GM21423 (cell line): ENCODE measurements at regions not wholly inside any gene's neighbourhood (a gene's known extent, or its start where the extent isn't known, plus 50 kb on each side); places are given as distances from the start of the nearest gene placed in this dataset.
A peak's percentile ranks its signal among the peaks of the same experiment; 100 is the strongest.

Experiments used
- ATAC-seq: cut with Tn5 transposase; IDR thresholded peaks from one replicate; pipeline ENCODE4 v1.9.1; 2021; ENCODE audit warnings: mild to moderate bottlenecking, moderate library complexity; ENCODE audit not compliant: unreplicated experiment

GRCh38 chr15:31472636-31473384, 146.2 kb downstream of the KLF13 start:
- peak; percentile 93 for ATAC-seq

- no peak for ATAC-seq
Measured at GRCh38 chr15:31473385-31474058, 146.9 kb downstream of the KLF13 start.

- no peak for ATAC-seq
Measured at GRCh38 chr15:31474059-31474868, 147.6 kb downstream of the KLF13 start.

- no peak for ATAC-seq
Measured at GRCh38 chr15:31476236-31476810, 149.7 kb downstream of the KLF13 start.

- ATAC-seq = no peak
Measured at GRCh38 chr15:31476866-31477265, 150.2 kb downstream of the KLF13 start.

- no peak for ATAC-seq
Measured at GRCh38 chr15:31477301-31477700, 150.7 kb downstream of the KLF13 start.

- no peak for ATAC-seq
Measured at GRCh38 chr15:31477851-31478701, 151.4 kb downstream of the KLF13 start.

GRCh38 chr15:31478702-31479221, 152.1 kb downstream of the KLF13 start:
- no peak for ATAC-seq

GRCh38 chr15:31480356-31481025, 153.9 kb downstream of the KLF13 start:
- ATAC-seq = no peak

- no peak for ATAC-seq
Measured at GRCh38 chr15:31481142-31481541, 154.5 kb downstream of the KLF13 start.

GRCh38 chr15:31482122-31482922, 155.7 kb downstream of the KLF13 start:
- ATAC-seq = no peak

- no peak for ATAC-seq
Measured at GRCh38 chr15:31483053-31483985, 156.7 kb downstream of the KLF13 start.

GRCh38 chr15:31483986-31484951, 157.6 kb downstream of the KLF13 start:
- ATAC-seq = no peak

- ATAC-seq = no peak
Measured at GRCh38 chr15:31484986-31485385, 158.4 kb downstream of the KLF13 start.

- ATAC-seq = no peak
Measured at GRCh38 chr15:31485431-31485830, 158.8 kb downstream of the KLF13 start.

GRCh38 chr15:31485911-31486461, 159.4 kb downstream of the KLF13 start:
- ATAC-seq = no peak
